Skin of body (tissue), 1 donor: ENCODE measurements at regions not wholly inside any gene's neighbourhood (a gene's known extent, or its start where the extent isn't known, plus 50 kb on each side); places are given as distances from the start of the nearest gene placed in this dataset.
"Not testable (repeated sequence)": the region's sequence is repeated elsewhere in the genome, so short reads cannot be mapped to it uniquely, and the experiment has no call there.

Experiments
- DNase-seq: peaks from one replicate; lab custom pipeline; 2025; lab: John Stamatoyannopoulos, UW

- DNase-seq = peak; percentile 18
These were observed 87.3 kb downstream of the PHLDA1 start for GRCh38 chr12:75944097-75944904.

- no peak for DNase-seq
These were observed 87.9 kb downstream of the PHLDA1 start for GRCh38 chr12:75943730-75944096.

- not testable (repeated sequence) for DNase-seq
These were observed 89.9 kb downstream of the PHLDA1 start for GRCh38 chr12:75941661-75942060.

- DNase-seq = no peak
These were observed 92.4 kb downstream of the PHLDA1 start for GRCh38 chr12:75939016-75939642.

- DNase-seq = no peak
These were observed 93.4 kb downstream of the PHLDA1 start for GRCh38 chr12:75938189-75938588.

GRCh38 chr12:75937486-75937885, 94.1 kb downstream of the PHLDA1 start:
- no peak for DNase-seq

- DNase-seq = no peak
These were observed 94.8 kb downstream of the PHLDA1 start for GRCh38 chr12:75936515-75937440.

GRCh38 chr12:75935539-75936242, 95.9 kb downstream of the PHLDA1 start:
- DNase-seq = no peak

GRCh38 chr12:75933101-75933500, 98.5 kb downstream of the PHLDA1 start:
- peak; percentile 26 for DNase-seq

GRCh38 chr12:75932241-75932640, 99.3 kb downstream of the PHLDA1 start:
- no peak for DNase-seq

- no peak for DNase-seq
These were observed 107.5 kb downstream of the PHLDA1 start for GRCh38 chr12:75923964-75924666.

- no peak for DNase-seq
These were observed 108.5 kb downstream of the PHLDA1 start for GRCh38 chr12:75922944-75923642.

- no peak for DNase-seq
These were observed 109.8 kb downstream of the PHLDA1 start for GRCh38 chr12:75921622-75922289.

GRCh38 chr12:75917715-75918114, 113.9 kb downstream of the PHLDA1 start:
- no peak for DNase-seq

- DNase-seq = no peak
These were observed 114.5 kb downstream of the PHLDA1 start for GRCh38 chr12:75917083-75917482.

- DNase-seq = no peak
These were observed 117.8 kb downstream of the PHLDA1 start for GRCh38 chr12:75913502-75914351.

- DNase-seq = no peak
These were observed 121.6 kb downstream of the PHLDA1 start for GRCh38 chr12:75909714-75910656.
